Islet precursor cell (in vitro differentiated cells): ENCODE measurements at regions not wholly inside any gene's neighbourhood (a gene's known extent, or its start where the extent isn't known, plus 50 kb on each side); places are given as distances from the start of the nearest gene placed in this dataset.
"Not testable (repeated sequence)": the region's sequence is repeated elsewhere in the genome, so short reads cannot be mapped to it uniquely, and the experiment has no call there.

ENCODE experiments used
- DNase-seq: peaks from one replicate; pipeline ENCODE4 v3.0.0-alpha.2; 2018

DNA sequence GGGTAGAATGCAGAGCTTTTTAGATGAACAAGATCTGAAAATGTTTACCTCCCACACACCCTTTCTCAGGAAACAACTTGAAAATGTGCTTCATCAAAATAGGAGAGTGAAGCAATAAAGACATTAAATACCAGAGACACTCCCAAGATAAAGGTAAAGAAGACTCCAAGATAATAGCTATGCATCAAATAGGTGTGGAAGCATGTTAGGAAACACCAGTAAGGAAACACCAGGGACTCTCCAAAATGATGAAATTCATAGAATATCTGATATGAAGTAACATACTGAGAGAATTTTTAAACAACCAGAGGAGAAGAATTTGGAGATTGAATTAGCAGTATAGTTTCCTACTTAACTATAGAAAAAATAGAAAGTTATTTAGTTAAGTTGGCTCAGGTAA lies 57.0 kb downstream of the OR10A6 start:
- DNase-seq: no peak

DNA sequence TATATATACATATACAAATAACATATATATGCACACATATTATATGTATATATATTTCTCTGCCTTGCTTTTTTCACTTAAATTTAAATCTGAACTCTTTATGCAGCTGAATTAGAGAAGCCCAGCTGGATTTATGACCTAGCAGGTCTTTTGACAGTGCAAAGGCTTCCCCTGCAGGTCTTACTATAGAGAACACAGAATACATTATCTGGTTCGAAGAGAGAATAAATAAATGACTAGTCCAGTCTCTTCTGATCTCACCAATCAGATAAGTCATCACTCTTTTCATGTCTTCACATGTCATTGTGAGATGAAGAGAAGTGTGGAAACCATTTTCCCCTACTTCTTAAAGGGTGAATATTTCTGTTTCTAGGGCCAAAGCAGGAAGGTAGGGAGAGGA lies 58.2 kb downstream of the OR10A6 start:
- DNase-seq: no peak

- DNase-seq: no peak
Observed at GRCh38 chr11:7871056-7871455, 60.0 kb downstream of the OR10A6 start.

DNA sequence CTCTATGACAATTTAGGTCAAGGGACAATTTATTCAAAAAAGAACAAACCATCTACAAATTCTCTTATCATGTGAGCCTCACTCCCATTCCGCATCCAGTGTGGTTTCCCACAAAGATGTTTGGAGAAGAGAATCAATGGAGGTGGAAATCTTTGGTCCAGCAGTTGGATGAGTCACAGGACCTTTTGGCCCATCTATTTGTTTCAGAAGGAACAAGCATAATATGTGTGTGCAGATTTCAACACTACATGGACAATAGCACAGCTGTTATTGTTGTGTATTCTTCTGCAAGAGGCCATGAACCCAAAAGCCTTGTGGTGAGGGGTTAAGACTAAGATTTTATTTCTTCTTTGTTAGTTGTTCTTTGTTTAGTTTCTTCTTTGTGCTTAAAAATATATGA lies 61.6 kb downstream of the OR10A6 start:
- no peak for DNase-seq

DNA sequence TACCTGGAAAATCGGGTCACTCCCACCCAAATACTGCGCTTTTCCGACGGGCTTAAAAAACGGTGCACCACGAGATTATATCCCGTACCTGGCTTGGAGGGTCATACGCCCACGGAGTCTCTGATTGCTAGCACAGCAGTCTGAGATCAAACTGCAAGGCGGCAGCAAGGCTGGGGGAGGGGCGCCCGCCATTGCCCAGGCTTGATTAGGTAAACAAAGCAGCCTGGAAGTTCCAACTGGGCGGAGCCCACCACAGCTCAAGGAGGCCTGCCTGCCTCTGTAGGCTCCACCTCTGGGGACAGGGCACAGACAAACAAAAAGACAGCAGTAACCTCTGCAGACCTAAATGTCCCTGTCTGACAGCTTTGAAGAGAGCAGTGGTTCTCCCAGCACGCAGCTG lies 64.5 kb upstream of the OR5P2 start:
- DNase-seq: not testable (repeated sequence)

GRCh38 chr11:7860844-7861243 lies 64.1 kb upstream of the OR5P2 start:
- DNase-seq: not testable (repeated sequence)

DNA sequence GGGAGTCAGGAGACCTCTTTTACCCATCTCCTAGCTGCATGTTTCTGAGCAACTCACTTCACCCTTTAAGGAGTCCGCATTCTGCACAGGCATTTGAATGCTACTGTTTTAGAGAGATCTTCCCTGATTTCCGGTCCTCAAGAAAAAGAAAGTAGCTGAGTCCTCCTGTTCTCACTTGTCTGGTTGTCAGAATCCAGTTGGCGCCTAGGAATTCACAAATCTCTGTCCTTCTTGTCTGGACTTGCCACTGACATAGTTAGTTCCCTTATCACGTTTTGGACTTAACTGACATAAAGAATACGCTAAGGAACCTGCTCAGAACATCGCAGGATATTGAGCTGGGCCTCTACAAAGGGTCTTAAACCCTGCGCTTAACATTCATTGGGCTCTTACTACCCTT lies 61.3 kb upstream of the OR5P2 start:
- DNase-seq: no peak

GRCh38 chr11:7851391-7851790 lies 54.6 kb upstream of the OR5P2 start:
- no peak for DNase-seq

GRCh38 chr11:7849018-7849417 lies 52.3 kb upstream of the OR5P2 start:
- DNase-seq: peak; percentile 48
